Endothelial cell of umbilical vein (primary cell): ENCODE measurements at regions not wholly inside any gene's neighbourhood (a gene's known extent, or its start where the extent isn't known, plus 50 kb on each side); places are given as distances from the start of the nearest gene placed in this dataset.

ENCODE experiments used
- BruUV-seq: library from RNA; stranded (reverse); fragments of 400-500 nt; replicated peaks from 2 replicates; lab custom pipeline; 2021; lab: Mats Ljungman, UMichigan
- CTCF ChIA-PET: fragments of 300-600, 350-600 bp; sonication (Branson Sonifier 250); formaldehyde crosslinking; loops from one replicate; lab custom pipeline; 2021; ENCODE audit warnings: antibody characterized with exemption, inconsistent platforms; lab: Charles Lee
- POLR2A ChIA-PET: fragments of 300-600, 350-600 bp; sonication (Branson Sonifier 250); formaldehyde crosslinking; loops from one replicate; lab custom pipeline; 2021; ENCODE audit warnings: antibody characterized with exemption, inconsistent platforms; lab: Charles Lee
- DNase-seq: peaks from one replicate; pipeline ENCODE4 v3.0.0-alpha.2; 2011; ENCODE audit warnings: low read depth, low spot score
- FAIRE-seq: peaks from 2 replicates; lab custom pipeline; 2011; peaks lifted over from hg19 to GRCh38; lab: Jason Lieb, UNC
- H2AFZ ChIP-seq: 2 replicates; pipeline ENCODE4 v1.6.0; 2012; ENCODE audit warnings: low read depth, low read length, control low read depth, inconsistent platforms
- H3K27ac ChIP-seq: 2 replicates; pipeline ENCODE4 v1.5.1; 2011; ENCODE audit warnings: low read depth, mild to moderate bottlenecking, control low read depth, low read length, moderate library complexity; ENCODE audit not compliant: insufficient read depth
- H3K27me3 ChIP-seq, 2 experiments: 2 replicates each; pipeline versions ENCODE4 v1.6.0 to v1.6.1; 2011; ENCODE audit warnings: low read length in 2 of 2, mixed read lengths in 1 of 2; ENCODE audit not compliant: control insufficient read depth in 2 of 2, insufficient read depth in 2 of 2
- H3K36me3 ChIP-seq, 2 experiments: 2 replicates in 1 of 2; 3 replicates in 1 of 2; pipeline ENCODE4 v1.5.1; 2011; ENCODE audit warnings: low read length in 2 of 2, mild to moderate bottlenecking in 1 of 2, moderate library complexity in 1 of 2; ENCODE audit not compliant: control insufficient read depth in 2 of 2, insufficient read depth in 2 of 2; ENCODE audit errors: extremely low read depth in 1 of 2
- H3K4me1 ChIP-seq: 3 replicates; pipeline ENCODE4 v1.5.1; 2011; ENCODE audit warnings: mild to moderate bottlenecking, low read length; ENCODE audit not compliant: control insufficient read depth, insufficient read depth; ENCODE audit errors: extremely low read depth
- H3K4me2 ChIP-seq: 2 replicates; pipeline ENCODE4 v1.6.1; 2011; ENCODE audit warnings: low read length, control low read depth, mixed read lengths; ENCODE audit not compliant: insufficient read depth
- H3K4me3 ChIP-seq, 3 experiments: fragments of 200-600 bp in 1 of 3; sonication (generic), shearing (Covaris generic) in 1 of 3; replicated peaks in 1 of 3; 2 replicates each; pipeline ENCODE4 v1.5.1; 2011 to 2016; ENCODE audit warnings: control low read depth in 3 of 3, low read length in 3 of 3, mild to moderate bottlenecking in 2 of 3, inconsistent platforms in 1 of 3, low read depth in 1 of 3, moderate library complexity in 1 of 3; ENCODE audit not compliant: insufficient read depth in 1 of 3
- H3K79me2 ChIP-seq: 2 replicates; pipeline ENCODE4 v1.6.0; 2012; ENCODE audit warnings: low read length, inconsistent platforms; ENCODE audit not compliant: control insufficient read depth, insufficient read depth
- H3K9ac ChIP-seq: replicated peaks from 2 replicates; pipeline ENCODE3; 2011; ENCODE audit warnings: low read length, control low read depth; ENCODE audit not compliant: insufficient read depth; ENCODE audit errors: extremely low read depth
- H3K9me1 ChIP-seq: replicated peaks from 3 replicates; pipeline ENCODE4 v1.6.0; 2011; ENCODE audit warnings: mild to moderate bottlenecking, low read length; ENCODE audit not compliant: control insufficient read depth, insufficient read depth; ENCODE audit errors: extremely low read depth
- H3K9me3 ChIP-seq: replicated peaks from 2 replicates; pipeline ENCODE4 v1.5.1; 2012; ENCODE audit warnings: low read length, inconsistent platforms; ENCODE audit not compliant: control insufficient read depth, insufficient read depth
- H4K20me1 ChIP-seq: replicated peaks from 2 replicates; pipeline ENCODE3; 2011; ENCODE audit warnings: mild to moderate bottlenecking, low read length; ENCODE audit not compliant: control insufficient read depth, insufficient read depth; ENCODE audit errors: extremely low read depth
- CTCF ChIP-seq, 2 donors: IDR thresholded peaks; 1 replicate in 1 of 2; 2 replicates in 1 of 2; pipeline ENCODE4 v1.5.1; 2011; ENCODE audit warnings: low read length in 2 of 2, mild to moderate bottlenecking in 2 of 2, moderate library complexity in 2 of 2, control low read depth in 1 of 2, inconsistent platforms in 1 of 2, low read depth in 1 of 2; ENCODE audit not compliant: insufficient read depth in 1 of 2; ENCODE audit errors: extremely low read depth in 1 of 2
- FOS ChIP-seq: IDR thresholded peaks from 2 replicates; pipeline ENCODE4 v1.6.1; 2011; ENCODE audit warnings: mild to moderate bottlenecking, low read length, moderate library complexity, borderline replicate concordance; ENCODE audit not compliant: insufficient read depth
- GATA2 ChIP-seq: IDR thresholded peaks from 2 replicates; pipeline ENCODE4 v1.7.0; 2011; ENCODE audit warnings: low read depth, mild to moderate bottlenecking, moderate library complexity, mixed read lengths, low read length; ENCODE audit not compliant: insufficient read length, insufficient read depth
- JUN ChIP-seq: IDR thresholded peaks from 2 replicates; pipeline ENCODE4 v1.6.1; 2011; ENCODE audit warnings: borderline replicate concordance, low read depth; ENCODE audit not compliant: insufficient read length, insufficient read depth
- MAX ChIP-seq: IDR thresholded peaks from 2 replicates; pipeline ENCODE4 v1.6.1; 2011; ENCODE audit not compliant: insufficient read depth, insufficient read length
- MYC ChIP-seq: IDR thresholded peaks from one replicate; pipeline ENCODE4 v1.6.1; 2011; ENCODE audit warnings: mild to moderate bottlenecking, low read depth, low read length
- POLR2A ChIP-seq: IDR thresholded peaks from 2 replicates; pipeline ENCODE4 v1.6.1; 2012; ENCODE audit warnings: low read depth, mild to moderate bottlenecking, control low read depth, low read length
- dilution Hi-C: fragments of 300-500 bp; cut with MboI; formaldehyde crosslinking; loops from one replicate; pipeline ENCODE4 v1.15.0; 2019; ENCODE audit warnings: low sequenced_read_pairs; ENCODE audit not compliant: extremely low pct_ligation_motif_present
- intact Hi-C: fragments of 100-400 bp; cut with micrococcal nuclease; formaldehyde crosslinking; loops from one replicate; pipeline ENCODE4 v1.10.0; 2022

GRCh38 chr17:5672815-5673430 is 88.6 kb upstream of the NLRP1 start:
- dilution Hi-C loops (no loop called here), intact Hi-C loops (no loop called here)
- ChIA-PET POLR2A (no interaction called here), CTCF (interaction anchor here (0.9 kb wide), 1 partner anchor 34 kb away, joined by 3 read pairs; no protein-coding TSS in a partner anchor)
- Histone ChIP-seq H2AFZ (no peak overlapping the region), H3K9ac (no peak overlapping the region), H3K79me2 (no peaks in the 10 kb centered on the region), H3K4me1 (no peaks in the 10 kb centered on the region), H3K36me3 (no peaks in the 10 kb centered on the region), H3K4me2 (no peak overlapping the region), H3K9me1 (no peaks in the 10 kb centered on the region), H3K4me3 (no peak overlapping the region), H3K9me3 (no peaks in the 10 kb centered on the region), H3K27ac (no peak overlapping the region), H3K27me3 (peaks cover 2 to 3% of the 10 kb centered on the region in 2 experiments), H4K20me1 (no peaks in the 10 kb centered on the region)
- FAIRE-seq (no peak), DNase-seq (no peak)
- BruUV-seq: no TSS peak
- TF ChIP-seq CTCF (IDR thresholded peaks at IDR 0.05; ENCODE audit: extremely low read depth in 1 of 2, insufficient read depth in 1 of 2, low read depth in 1 of 2, low read length in 2 of 2): no peak
- no peak for TF ChIP-seq FOS
- no peak for TF ChIP-seq POLR2A
- TF ChIP-seq MYC: no peak
- no peak for TF ChIP-seq JUN
- no peak for TF ChIP-seq MAX
- TF ChIP-seq GATA2: no peak
